HepG2 (cell line): ENCODE measurements at regions not wholly inside any gene's neighbourhood (a gene's known extent, or its start where the extent isn't known, plus 50 kb on each side); places are given as distances from the start of the nearest gene placed in this dataset.
"Not testable (repeated sequence)": the region's sequence is repeated elsewhere in the genome, so short reads cannot be mapped to it uniquely, and the experiment has no call there.

Source experiments
- ATAC-seq: fragments of 200-7000 bp; cut with Tn5 transposase; 3 replicates; pipeline ENCODE4 v1.9.1; 2020; ENCODE audit warnings: mild to moderate bottlenecking, moderate library complexity
- BruUV-seq: library from RNA; stranded (reverse); fragments of 400-500 nt; replicated peaks from 2 replicates; lab custom pipeline; 2021; lab: Mats Ljungman, UMichigan
- CTCF ChIA-PET: fragments of 300-600 bp; formaldehyde crosslinking; extraction: SDS; loops from one replicate; lab custom pipeline; 2021; ENCODE audit warnings: low total read pairs, inconsistent platforms, low intra/inter-chr PET ratio; lab: Yijun Ruan, JAX
- POLR2A ChIA-PET: fragments of 350-600 bp; sonication (Branson Sonifier 250); formaldehyde crosslinking; loops from one replicate; lab custom pipeline; 2020; ENCODE audit warnings: antibody characterized with exemption, inconsistent platforms; lab: Yijun Ruan, JAX
- DNase-seq: peaks from one replicate; pipeline ENCODE4 v3.0.0-alpha.2; 2015; ENCODE audit warnings: low spot score
- FAIRE-seq: peaks from 3 replicates; lab custom pipeline; 2011; peaks lifted over from hg19 to GRCh38; lab: Jason Lieb, UNC
- H2AFZ ChIP-seq: one replicate; pipeline ENCODE4 v1.6.1; 2011; ENCODE audit warnings: low read length, inconsistent platforms
- H3K27ac ChIP-seq: fragments of 300-600 bp; 3 replicates; pipeline ENCODE4 v1.8.0; 2011; ENCODE audit warnings: mixed run types, mild to moderate bottlenecking, mixed read lengths, low read length, inconsistent platforms; ENCODE audit not compliant: insufficient read depth; ENCODE audit errors: extremely low read length
- H3K27me3 ChIP-seq, 2 experiments: fragments of 200-600 bp in 1 of 2; 2 replicates in 1 of 2; 3 replicates in 1 of 2; pipeline versions ENCODE4 v1.6.0 to v1.8.0; 2011; ENCODE audit warnings: low read length in 2 of 2, mild to moderate bottlenecking in 2 of 2, moderate library complexity in 2 of 2, inconsistent platforms in 1 of 2; ENCODE audit not compliant: insufficient read depth in 2 of 2, control insufficient read depth in 1 of 2
- H3K36me3 ChIP-seq, 2 experiments: fragments of 200-600 bp in 1 of 2; replicated peaks in 1 of 2; 2 replicates in 1 of 2; 3 replicates in 1 of 2; pipeline versions ENCODE4 v1.5.1 to v1.8.0; 2011; ENCODE audit warnings: low read length in 2 of 2, inconsistent platforms in 1 of 2; ENCODE audit not compliant: insufficient read depth in 2 of 2, control insufficient read depth in 1 of 2
- H3K4me1 ChIP-seq: 2 replicates; pipeline ENCODE4 v1.5.1; 2012; ENCODE audit warnings: low read length, inconsistent platforms; ENCODE audit not compliant: insufficient read depth
- H3K4me2 ChIP-seq: 2 replicates; pipeline ENCODE4 v1.6.0; 2011; ENCODE audit warnings: low read depth, low read length, inconsistent platforms
- H3K4me3 ChIP-seq, 3 experiments: fragments of 200-600 bp in 1 of 3; sonication (generic), shearing (Covaris generic) in 1 of 3; replicated peaks in 1 of 3; 2 replicates each; pipeline ENCODE4 v1.5.1; 2011 to 2016; ENCODE audit warnings: low read length in 3 of 3, inconsistent platforms in 2 of 3, low read depth in 2 of 3, mild to moderate bottlenecking in 2 of 3, control low read depth in 1 of 3, mixed read lengths in 1 of 3; ENCODE audit not compliant: insufficient read depth in 1 of 3
- H3K79me2 ChIP-seq: one replicate; pipeline ENCODE4 v1.6.1; 2011; ENCODE audit warnings: low read length, inconsistent platforms; ENCODE audit not compliant: insufficient read depth
- H3K9ac ChIP-seq: 2 replicates; pipeline ENCODE4 v1.6.0; 2011; ENCODE audit warnings: mild to moderate bottlenecking, low read depth, low read length, inconsistent platforms; ENCODE audit not compliant: insufficient read depth
- H3K9me3 ChIP-seq: 2 replicates; pipeline ENCODE4 v1.5.1; 2012; ENCODE audit warnings: mild to moderate bottlenecking, low read length
- H4K20me1 ChIP-seq: 2 replicates; pipeline ENCODE4 v1.6.0; 2011; ENCODE audit warnings: inconsistent platforms, mild to moderate bottlenecking, low read length, moderate library complexity; ENCODE audit not compliant: insufficient read depth
- GTF2F1 ChIP-seq: fragments of 150-350 bp; IDR thresholded peaks from 2 replicates; pipeline ENCODE4 v1.6.1; 2014; ENCODE audit warnings: low read length
- NR2F6 ChIP-seq, 2 experiments: IDR thresholded peaks; 2 replicates each; pipeline ENCODE4 v1.6.1; 2016; ENCODE audit warnings: antibody characterized with exemption in 1 of 2, mild to moderate bottlenecking in 1 of 2
- TRIM22 ChIP-seq: fragments of 450-650 bp; IDR thresholded peaks from 2 replicates; pipeline ENCODE4 v1.6.1; 2017
- ZBTB39 ChIP-seq: sonication (generic); formaldehyde crosslinking; IDR thresholded peaks from 2 replicates; pipeline ENCODE4 v1.5.0; 2020; ENCODE audit warnings: missing genetic modification reagents
- ZFY ChIP-seq: sonication (generic); formaldehyde crosslinking; IDR thresholded peaks from 2 replicates; pipeline ENCODE4 v1.4.0; 2020; ENCODE audit warnings: missing genetic modification reagents
- ZNF562 ChIP-seq: sonication (generic); formaldehyde crosslinking; IDR thresholded peaks from 2 replicates; pipeline ENCODE4 v1.8.0; 2022; ENCODE audit warnings: missing genetic modification reagents, borderline replicate concordance
- ZNF75D ChIP-seq: sonication (generic); formaldehyde crosslinking; IDR thresholded peaks from 2 replicates; pipeline ENCODE4 v1.8.1; 2023; ENCODE audit warnings: missing genetic modification reagents, mild to moderate bottlenecking, borderline replicate concordance
- WGBS: methylation state at CpG from one replicate; pipeline ENCODE4 v1.1.6; 2017; ENCODE audit warnings: low lambda C conversion rate; 5-methylcytosine and 5-hydroxymethylcytosine counted together
- in situ Hi-C: cut with HindIII; loops from 2 replicates; pipeline ENCODE4 v1.10.0; 2017; ENCODE audit warnings: low pct_unique_long_range_greater_than_20kb; ENCODE audit not compliant: extremely low pct_ligation_motif_present
- intact Hi-C: fragments of 100-400 bp; cut with micrococcal nuclease; formaldehyde crosslinking; loops from one replicate; pipeline ENCODE4 v1.10.0; 2022; ENCODE audit not compliant: unreplicated experiment

GRCh38 chr18:22601481-22601880, 183.8 kb upstream of the CTAGE1 start (continued):
- no peak for TF ChIP-seq ZNF562 (CRISPR knock-in tag)
- no peak for TF ChIP-seq ZFY (CRISPR knock-in tag)
- no peak for TF ChIP-seq TRIM22
- TF ChIP-seq NR2F6 (IDR thresholded peaks at IDR 0.05): no peak
- no peak for TF ChIP-seq NR2F6 (CRISPR knock-in tag; IDR thresholded peaks at IDR 0.05)
- no peak for TF ChIP-seq ZBTB39 (CRISPR knock-in tag)
- no peak for TF ChIP-seq GTF2F1
- TF ChIP-seq ZNF75D: no peak

- in situ Hi-C loops, H3K36me3 ChIP-seq, H3K27me3 ChIP-seq, FAIRE-seq, H3K4me2 ChIP-seq, DNase-seq, H3K79me2 ChIP-seq, H3K4me1 ChIP-seq, BruUV-seq, CTCF ChIA-PET, H3K27ac ChIP-seq, ATAC-seq, H3K9me3 ChIP-seq, intact Hi-C loops, H4K20me1 ChIP-seq, POLR2A ChIA-PET, H2AFZ ChIP-seq, H3K4me3 ChIP-seq, H3K9ac ChIP-seq: not testable (repeated sequence)
- 33% methylated on average over 3 of the region's 3 CpGs for WGBS
Observed at GRCh38 chr18:22602456-22602855, 184.7 kb upstream of the CTAGE1 start.
